ENCODE measurements at regions not wholly inside any gene's neighbourhood (a gene's known extent, or its start where the extent isn't known, plus 50 kb on each side); places are given as distances from the start of the nearest gene placed in this dataset.

GRCh38 chr15:29570121-29570947 is 251.9 kb downstream of the TJP1 start:
- Histone ChIP-seq H3K27me3 (ENCODE audit: control insufficient read depth, insufficient read depth, low read length) (peaks cover 33% of the 10 kb centered on the region), H3K27ac (ENCODE audit: insufficient read depth, low read length) (no peak overlapping the region), H3K36me3 (ENCODE audit: control insufficient read depth, insufficient read depth, low read length) (no peaks in the 10 kb centered on the region), H3K79me2 (ENCODE audit: control insufficient read depth, insufficient read depth, low read length) (no peaks in the 10 kb centered on the region), H3K9ac (ENCODE audit: insufficient read depth, low read length) (no peak overlapping the region), H2AFZ (ENCODE audit: low read length) (no peak overlapping the region), H3K4me2 (ENCODE audit: extremely low read depth, insufficient read depth, low read length) (peak overlapping the region; percentile 25), H3K4me3 (replicated peaks in 1 of 4; ENCODE audit: control extremely low read depth in 1 of 4, insufficient read depth in 1 of 4, low read depth in 3 of 4, low read length in 4 of 4) (peak overlapping the region in 1 of 4 experiments; percentile 22), H3K4me1 (ENCODE audit: control insufficient read depth, extremely low read depth, insufficient read depth, low read length) (no peaks in the 10 kb centered on the region), H4K20me1 (ENCODE audit: control insufficient read depth, extremely low read depth, insufficient read depth, low read length) (no peaks in the 10 kb centered on the region), H3K9me3 (ENCODE audit: control insufficient read depth, insufficient read depth, low read depth, low read length) (no peaks in the 10 kb centered on the region)
- TF ChIP-seq EZH2 (IDR thresholded peaks at IDR 0.05; ENCODE audit: low read length, missing control alignments), result peak; percentile 73
- TF ChIP-seq CTCF (conservative IDR thresholded peaks at IDR 0.05 in 1 of 2, IDR thresholded peaks at IDR 0.05 in 1 of 2; ENCODE audit: low read depth in 1 of 2, low read length in 2 of 2), result no peak
- peak in 1 of 2 donors; percentile 21 for DNase-seq (ENCODE audit: low read depth in 2 of 2)

GRCh38 chr15:29569533-29570092 is 252.7 kb downstream of the TJP1 start:
- H3K4me2 ChIP-seq (ENCODE audit: extremely low read depth, insufficient read depth, low read length), result no peak overlapping the region
- no peaks in the 10 kb centered on the region for H3K4me1 ChIP-seq (ENCODE audit: control insufficient read depth, extremely low read depth, insufficient read depth, low read length)
- no peak overlapping the region for H3K4me3 ChIP-seq (replicated peaks in 1 of 4; ENCODE audit: control extremely low read depth in 1 of 4, insufficient read depth in 1 of 4, low read depth in 3 of 4, low read length in 4 of 4)
- H3K27me3 ChIP-seq (ENCODE audit: control insufficient read depth, insufficient read depth, low read length), result peaks cover 32% of the 10 kb centered on the region
- TF ChIP-seq EZH2 (IDR thresholded peaks at IDR 0.05; ENCODE audit: low read length, missing control alignments) (no peak), CTCF (conservative IDR thresholded peaks at IDR 0.05 in 1 of 2, IDR thresholded peaks at IDR 0.05 in 1 of 2; ENCODE audit: low read depth in 1 of 2, low read length in 2 of 2) (no peak)
- no peak for DNase-seq (ENCODE audit: low read depth in 2 of 2)
- no peak overlapping the region for H3K27ac ChIP-seq (ENCODE audit: insufficient read depth, low read length)
- H3K79me2 ChIP-seq (ENCODE audit: control insufficient read depth, insufficient read depth, low read length), result no peaks in the 10 kb centered on the region
- H4K20me1 ChIP-seq (ENCODE audit: control insufficient read depth, extremely low read depth, insufficient read depth, low read length), result no peaks in the 10 kb centered on the region
- H2AFZ ChIP-seq (ENCODE audit: low read length), result no peak overlapping the region
- H3K9me3 ChIP-seq (ENCODE audit: control insufficient read depth, insufficient read depth, low read depth, low read length), result no peaks in the 10 kb centered on the region
- H3K36me3 ChIP-seq (ENCODE audit: control insufficient read depth, insufficient read depth, low read length), result no peaks in the 10 kb centered on the region
- H3K9ac ChIP-seq (ENCODE audit: insufficient read depth, low read length), result no peak overlapping the region

- no peaks in the 10 kb centered on the region for H3K36me3 ChIP-seq (ENCODE audit: control insufficient read depth, insufficient read depth, low read length)
- peak in 1 of 2 donors; percentile 6 for DNase-seq (ENCODE audit: low read depth in 2 of 2)
- H3K27me3 ChIP-seq (ENCODE audit: control insufficient read depth, insufficient read depth, low read length), result peaks cover 30% of the 10 kb centered on the region
Measured at GRCh38 chr15:29568840-29569532, 253.3 kb downstream of the TJP1 start.

More at GRCh38 chr15:29568840-29569532, 253.3 kb downstream of the TJP1 start:
- Histone ChIP-seq H3K27ac (ENCODE audit: insufficient read depth, low read length) (no peak overlapping the region), H3K4me1 (ENCODE audit: control insufficient read depth, extremely low read depth, insufficient read depth, low read length) (no peaks in the 10 kb centered on the region), H4K20me1 (ENCODE audit: control insufficient read depth, extremely low read depth, insufficient read depth, low read length) (no peaks in the 10 kb centered on the region), H3K4me3 (replicated peaks in 1 of 4; ENCODE audit: control extremely low read depth in 1 of 4, insufficient read depth in 1 of 4, low read depth in 3 of 4, low read length in 4 of 4) (no peak overlapping the region), H3K9me3 (ENCODE audit: control insufficient read depth, insufficient read depth, low read depth, low read length) (no peaks in the 10 kb centered on the region), H3K9ac (ENCODE audit: insufficient read depth, low read length) (no peak overlapping the region), H2AFZ (ENCODE audit: low read length) (no peak overlapping the region), H3K4me2 (ENCODE audit: extremely low read depth, insufficient read depth, low read length) (no peak overlapping the region), H3K79me2 (ENCODE audit: control insufficient read depth, insufficient read depth, low read length) (no peaks in the 10 kb centered on the region)
- no peak for TF ChIP-seq EZH2 (IDR thresholded peaks at IDR 0.05; ENCODE audit: low read length, missing control alignments)
- TF ChIP-seq CTCF (conservative IDR thresholded peaks at IDR 0.05 in 1 of 2, IDR thresholded peaks at IDR 0.05 in 1 of 2; ENCODE audit: low read depth in 1 of 2, low read length in 2 of 2), result no peak

All from fibroblast of lung (primary cell).